H1 (cell line): ENCODE measurements at regions not wholly inside any gene's neighbourhood (a gene's known extent, or its start where the extent isn't known, plus 50 kb on each side); places are given as distances from the start of the nearest gene placed in this dataset.

Source experiments
- CTCF ChIA-PET: fragments of 300-600 bp; sonication (Branson Sonifier 250); formaldehyde crosslinking; loops from one replicate; lab custom pipeline; 2021; ENCODE audit not compliant: partially characterized antibody; lab: Charles Lee
- POLR2A ChIA-PET: fragments of 300-600 bp; sonication (Branson Sonifier 250); formaldehyde crosslinking; loops from one replicate; lab custom pipeline; 2021; ENCODE audit warnings: inconsistent platforms; ENCODE audit not compliant: partially characterized antibody; lab: Charles Lee
- DNase-seq, 2 experiments: peaks; one replicate each; pipeline versions ENCODE4 v3.0.0 to v3.0.0-alpha.2; 2010 to 2022; ENCODE audit warnings: low spot score in 2 of 2, low read depth in 1 of 2, mixed read lengths in 1 of 2
- FAIRE-seq: peaks from 2 replicates; lab custom pipeline; 2011; peaks lifted over from hg19 to GRCh38; lab: Jason Lieb, UNC
- H2AFZ ChIP-seq: 2 replicates; pipeline ENCODE4 v1.8.1; 2012; ENCODE audit warnings: low read length, inconsistent platforms
- H2AK5ac ChIP-seq: 2 replicates; pipeline ENCODE4 v1.6.1; 2013; ENCODE audit warnings: low read depth, low read length
- H2BK120ac ChIP-seq: replicated peaks from 2 replicates; pipeline ENCODE3; 2013; ENCODE audit warnings: low read depth, low read length, inconsistent platforms
- H2BK12ac ChIP-seq: 2 replicates; pipeline ENCODE4 v1.6.1; 2013; ENCODE audit warnings: low read depth, low read length
- H2BK15ac ChIP-seq: 2 replicates; pipeline ENCODE4 v1.6.1; 2013; ENCODE audit warnings: low read length
- H2BK20ac ChIP-seq: 2 replicates; pipeline ENCODE4 v1.6.1; 2013; ENCODE audit warnings: low read length
- H2BK5ac ChIP-seq: 2 replicates; pipeline ENCODE4 v1.6.1; 2013; ENCODE audit warnings: low read depth, low read length
- H3K14ac ChIP-seq: 2 replicates; pipeline ENCODE4 v1.6.1; 2013; ENCODE audit warnings: inconsistent platforms; ENCODE audit not compliant: insufficient read length
- H3K18ac ChIP-seq: 2 replicates; pipeline ENCODE4 v1.6.1; 2013; ENCODE audit warnings: low read length; ENCODE audit errors: extremely low read depth
- H3K23ac ChIP-seq: 2 replicates; pipeline ENCODE4 v1.6.1; 2013; ENCODE audit warnings: inconsistent platforms; ENCODE audit not compliant: insufficient read length
- H3K23me2 ChIP-seq: 2 replicates; pipeline ENCODE4 v1.6.1; 2013; ENCODE audit warnings: low read depth, low read length
- H3K27ac ChIP-seq: 2 replicates; pipeline ENCODE4 v1.6.1; 2011; ENCODE audit warnings: low read depth, low read length, inconsistent platforms
- H3K27me3 ChIP-seq, 4 experiments: replicated peaks in 1 of 4; 1 replicate in 1 of 4; 2 replicates in 3 of 4; pipeline versions ENCODE4 v1.6.1 to v1.8.1; 2011 to 2013; ENCODE audit warnings: low read length in 3 of 4, mild to moderate bottlenecking in 3 of 4, inconsistent platforms in 2 of 4, mixed read lengths in 2 of 4, moderate library complexity in 1 of 4; ENCODE audit not compliant: control insufficient read depth in 3 of 4, insufficient read depth in 3 of 4; ENCODE audit errors: extremely low read depth in 1 of 4
- H3K36me3 ChIP-seq, 4 experiments: 2 replicates each; pipeline versions ENCODE4 v1.6.1 to v1.8.1; 2011 to 2013; ENCODE audit warnings: mild to moderate bottlenecking in 4 of 4, low read length in 3 of 4, moderate library complexity in 2 of 4, control low read depth in 1 of 4, inconsistent platforms in 1 of 4; ENCODE audit not compliant: insufficient read depth in 4 of 4, control insufficient read depth in 2 of 4
- H3K4ac ChIP-seq: replicated peaks from 2 replicates; pipeline ENCODE3; 2013; ENCODE audit warnings: low read length, low read depth, mixed read lengths, inconsistent platforms; ENCODE audit not compliant: insufficient read length
- H3K4me1 ChIP-seq, 4 experiments: replicated peaks in 1 of 4; 1 replicate in 1 of 4; 2 replicates in 3 of 4; pipeline versions ENCODE4 v1.6.1 to v1.8.1; 2011 to 2013; ENCODE audit warnings: low read length in 3 of 4, inconsistent platforms in 2 of 4, mixed read lengths in 1 of 4; ENCODE audit not compliant: insufficient read depth in 4 of 4, control insufficient read depth in 3 of 4
- H3K4me2 ChIP-seq, 2 experiments: 2 replicates each; pipeline versions ENCODE4 v1.6.1 to v1.8.1; 2011 to 2013; ENCODE audit warnings: low read depth in 2 of 2, low read length in 2 of 2, control low read depth in 1 of 2, inconsistent platforms in 1 of 2, mild to moderate bottlenecking in 1 of 2; ENCODE audit not compliant: insufficient read depth in 1 of 2
- H3K4me3 ChIP-seq, 4 experiments: fragments of 200-600, 300-600 bp in 1 of 4; sonication (generic), shearing (Covaris generic), sonication (Bioruptor Twin) in 1 of 4; 2 replicates each; pipeline versions ENCODE4 v1.5.1 to v1.8.1; 2011 to 2016; ENCODE audit warnings: low read length in 4 of 4, low read depth in 3 of 4, control low read depth in 2 of 4, inconsistent platforms in 2 of 4, mild to moderate bottlenecking in 2 of 4, mixed read lengths in 1 of 4, moderate library complexity in 1 of 4; ENCODE audit not compliant: insufficient read depth in 2 of 4; ENCODE audit errors: extremely low read depth in 1 of 4
- H3K56ac ChIP-seq: replicated peaks from 2 replicates; pipeline ENCODE3; 2013; ENCODE audit warnings: low read depth, mild to moderate bottlenecking, mixed read lengths, low read length, inconsistent platforms; ENCODE audit not compliant: insufficient read length
- H3K79me1 ChIP-seq: 2 replicates; pipeline ENCODE4 v1.6.1; 2013; ENCODE audit warnings: low read depth, low read length, control low read depth
- H3K79me2 ChIP-seq, 2 experiments: 2 replicates each; pipeline versions ENCODE4 v1.6.1 to v1.8.1; 2012 to 2013; ENCODE audit warnings: low read length in 2 of 2, mild to moderate bottlenecking in 2 of 2, inconsistent platforms in 1 of 2; ENCODE audit not compliant: insufficient read depth in 2 of 2, control insufficient read depth in 1 of 2
- H3K9ac ChIP-seq, 4 experiments: replicated peaks in 1 of 4; 1 replicate in 1 of 4; 2 replicates in 3 of 4; pipeline versions ENCODE4 v1.6.1 to v1.8.1; 2011 to 2013; ENCODE audit warnings: low read depth in 3 of 4, low read length in 3 of 4, control low read depth in 2 of 4, mild to moderate bottlenecking in 2 of 4, moderate library complexity in 2 of 4, inconsistent platforms in 1 of 4; ENCODE audit errors: extremely low read depth in 1 of 4
- H3K9me3 ChIP-seq, 2 experiments: 2 replicates each; pipeline versions ENCODE4 v1.6.1 to v1.8.1; 2012 to 2013; ENCODE audit warnings: mild to moderate bottlenecking in 2 of 2, moderate library complexity in 2 of 2, control low read depth in 1 of 2, inconsistent platforms in 1 of 2, low read depth in 1 of 2, low read length in 1 of 2, mixed read lengths in 1 of 2; ENCODE audit not compliant: insufficient read depth in 2 of 2
- H4K20me1 ChIP-seq, 2 experiments: replicated peaks in 1 of 2; 2 replicates each; pipeline versions ENCODE3 to v1.8.1; 2011 to 2013; ENCODE audit warnings: inconsistent platforms in 2 of 2, low read length in 2 of 2, mild to moderate bottlenecking in 1 of 2; ENCODE audit not compliant: insufficient read depth in 2 of 2, control insufficient read depth in 1 of 2
- H4K5ac ChIP-seq: 2 replicates; pipeline ENCODE4 v1.6.1; 2013; ENCODE audit warnings: low read length, low read depth, mixed read lengths, inconsistent platforms; ENCODE audit not compliant: insufficient read length
- H4K8ac ChIP-seq: 2 replicates; pipeline ENCODE4 v1.8.0; 2013; ENCODE audit warnings: mild to moderate bottlenecking, moderate library complexity, low read length, inconsistent platforms; ENCODE audit not compliant: insufficient read depth; ENCODE audit errors: extremely low read depth
- H4K91ac ChIP-seq: replicated peaks from 2 replicates; pipeline ENCODE3; 2013; ENCODE audit warnings: low read length, mixed read lengths, inconsistent platforms; ENCODE audit not compliant: insufficient read length
- BRCA1 ChIP-seq: IDR thresholded peaks from 2 replicates; pipeline ENCODE4 v1.6.1; 2012; ENCODE audit warnings: low read depth, low read length, improper control_type of control experiment
- CREB1 ChIP-seq: IDR thresholded peaks from 2 replicates; pipeline ENCODE4 v1.6.1; 2012; ENCODE audit warnings: inconsistent platforms
- KDM5A ChIP-seq: fragments of 200-600 bp; IDR thresholded peaks from 2 replicates; pipeline ENCODE4 v1.7.1; 2012; ENCODE audit warnings: mild to moderate bottlenecking, low read length, inconsistent platforms, mixed read lengths
- NRF1 ChIP-seq: IDR thresholded peaks from 2 replicates; pipeline ENCODE4 v1.6.1; 2011; ENCODE audit warnings: mild to moderate bottlenecking, low read depth, low read length, improper control_type of control experiment
- RBBP5 ChIP-seq: IDR thresholded peaks from 2 replicates; pipeline ENCODE4 v1.7.1; 2012; ENCODE audit warnings: low read depth, mild to moderate bottlenecking, inconsistent platforms, low read length, moderate library complexity, borderline replicate concordance
- TAF7 ChIP-seq: optimal IDR thresholded peaks from 2 replicates; pipeline ENCODE3; 2011; ENCODE audit warnings: low read depth, mild to moderate bottlenecking, inconsistent platforms, low read length, moderate library complexity, borderline replicate concordance
- WGBS, 2 experiments: shearing (Covaris generic) in 1 of 2; methylation state at CpG; one replicate each; pipeline versions ENCODE4 v1.1.6 to v1.1.7; 2013 to 2015; ENCODE audit warnings: low lambda C conversion rate in 2 of 2, mixed read lengths in 2 of 2, inconsistent platforms in 1 of 2, low coverage in 1 of 2, missing lambda C conversion rate in 1 of 2; ENCODE audit not compliant: insufficient replicate concordance in 2 of 2, insufficient coverage in 1 of 2, insufficient read length in 1 of 2; ENCODE audit errors: extremely low coverage in 1 of 2, missing lambda C conversion rate in 1 of 2; 5-methylcytosine and 5-hydroxymethylcytosine counted together
- TF ChIP-seq, protein P1 (sequence below): IDR thresholded peaks from 2 replicates; pipeline ENCODE4 v1.6.1; 2012; ENCODE audit warnings: inconsistent platforms
- TF ChIP-seq, protein P2 (sequence below): IDR thresholded peaks from 2 replicates; pipeline ENCODE4 v1.6.1; 2011; ENCODE audit warnings: low read length, improper control_type of control experiment

DNA sequence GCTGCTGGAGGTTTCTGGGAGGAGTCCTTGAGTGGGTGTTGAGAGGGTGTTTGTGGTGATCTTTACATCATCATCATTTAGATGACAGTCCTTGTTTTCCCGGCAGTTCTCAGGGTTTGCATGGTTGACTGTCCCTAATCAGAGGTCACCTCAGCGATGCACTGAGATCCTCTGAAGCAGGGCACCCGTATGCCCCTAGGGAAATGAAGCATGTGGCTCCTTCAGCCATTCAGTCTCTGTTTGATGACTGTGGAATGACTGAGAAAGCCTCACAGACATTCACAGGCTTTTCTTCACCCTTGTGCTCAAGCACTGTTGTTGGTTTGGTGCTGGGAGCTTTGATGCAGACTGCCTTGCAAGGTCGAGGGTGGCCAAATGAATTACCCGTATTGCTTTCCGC is 474.7 kb downstream of the SPRY1 start:
- CTCF ChIA-PET: no interaction called here
- no peaks in the 10 kb centered on the region for H3K9me3 ChIP-seq
- no peak for FAIRE-seq

More for the DNA sequence above, 474.7 kb downstream of the SPRY1 start:
- Histone ChIP-seq H3K79me2 (no peaks in the 10 kb centered on the region), H3K56ac (no peak overlapping the region), H2AFZ (peak overlapping the region; percentile 54; the same call in 1 of the 2 replicates), H3K14ac (no peak overlapping the region), H3K4ac (no peak overlapping the region), H3K4me2 (no peak overlapping the region), H4K20me1 (no peaks in the 10 kb centered on the region), H2BK120ac (no peak overlapping the region), H2AK5ac (no peak overlapping the region), H4K8ac (no peak overlapping the region; the same call in 1 of the 2 replicates), H3K9ac (no peak overlapping the region), H3K27ac (no peak overlapping the region), H3K23me2 (no peaks in the 10 kb centered on the region), H3K4me1 (peaks cover 0 to 5% (median 0%) of the 10 kb centered on the region in 4 experiments; a peak in 1 of 7 replicates), H3K79me1 (no peaks in the 10 kb centered on the region), H2BK5ac (no peak overlapping the region), H4K91ac (no peak overlapping the region), H2BK12ac (no peak overlapping the region), H3K4me3 (no peak overlapping the region), H3K18ac (no peak overlapping the region), H2BK20ac (no peak overlapping the region), H3K23ac (no peak overlapping the region), H3K36me3 (no peaks in the 10 kb centered on the region), H2BK15ac (peak overlapping the region; percentile 46; the same call in 1 of the 2 replicates), H3K27me3 (no peaks in the 10 kb centered on the region), H4K5ac (no peak overlapping the region)
- 93% methylated on average over 6 of the region's 6 CpGs; no CpG with 5 or more reads in 1 of the 2 experiments for WGBS, 2 experiments
- no peak for DNase-seq
- POLR2A ChIA-PET: no interaction called here
- TF ChIP-seq KDM5A: no peak
- TF ChIP-seq BRCA1: no peak
- no peak for TF ChIP-seq RBBP5
- TF ChIP-seq, protein P1, sequence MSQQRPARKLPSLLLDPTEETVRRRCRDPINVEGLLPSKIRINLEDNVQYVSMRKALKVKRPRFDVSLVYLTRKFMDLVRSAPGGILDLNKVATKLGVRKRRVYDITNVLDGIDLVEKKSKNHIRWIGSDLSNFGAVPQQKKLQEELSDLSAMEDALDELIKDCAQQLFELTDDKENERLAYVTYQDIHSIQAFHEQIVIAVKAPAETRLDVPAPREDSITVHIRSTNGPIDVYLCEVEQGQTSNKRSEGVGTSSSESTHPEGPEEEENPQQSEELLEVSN: no peak
- TF ChIP-seq, protein P2, sequence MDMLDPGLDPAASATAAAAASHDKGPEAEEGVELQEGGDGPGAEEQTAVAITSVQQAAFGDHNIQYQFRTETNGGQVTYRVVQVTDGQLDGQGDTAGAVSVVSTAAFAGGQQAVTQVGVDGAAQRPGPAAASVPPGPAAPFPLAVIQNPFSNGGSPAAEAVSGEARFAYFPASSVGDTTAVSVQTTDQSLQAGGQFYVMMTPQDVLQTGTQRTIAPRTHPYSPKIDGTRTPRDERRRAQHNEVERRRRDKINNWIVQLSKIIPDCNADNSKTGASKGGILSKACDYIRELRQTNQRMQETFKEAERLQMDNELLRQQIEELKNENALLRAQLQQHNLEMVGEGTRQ: no peak
- TF ChIP-seq CREB1: no peak
- no peak for TF ChIP-seq NRF1
- no peak for TF ChIP-seq TAF7
